ENCODE measurements at regions not wholly inside any gene's neighbourhood (a gene's known extent, or its start where the extent isn't known, plus 50 kb on each side); places are given as distances from the start of the nearest gene placed in this dataset.

GRCh38 chr7:52261057-52261456 is 774.4 kb upstream of the POM121L12 start:
- Histone ChIP-seq H3K79me2 (ENCODE audit: control insufficient read depth in 1 of 2, insufficient read depth in 2 of 2, low read length in 2 of 2) (no peaks in the 10 kb centered on the region), H2AFZ (ENCODE audit: low read length) (no peak overlapping the region), H3K18ac (ENCODE audit: extremely low read depth, low read length) (no peak overlapping the region), H3K4ac (replicated peaks; ENCODE audit: insufficient read length, low read depth, low read length) (no peak overlapping the region), H2BK120ac (replicated peaks; ENCODE audit: low read depth, low read length) (no peak overlapping the region), H3K23me2 (ENCODE audit: low read depth, low read length) (no peaks in the 10 kb centered on the region), H4K5ac (ENCODE audit: insufficient read length, low read depth, low read length) (no peak overlapping the region), H2BK20ac (ENCODE audit: low read length) (no peak overlapping the region), H3K79me1 (ENCODE audit: low read depth, low read length) (no peaks in the 10 kb centered on the region), H3K14ac (ENCODE audit: insufficient read length) (no peak overlapping the region), H4K8ac (ENCODE audit: extremely low read depth, insufficient read depth, low read length) (no peak overlapping the region), H3K9me3 (ENCODE audit: insufficient read depth in 2 of 2, low read depth in 1 of 2, low read length in 1 of 2) (peaks cover 0 to 3% of the 10 kb centered on the region in 2 experiments; a peak in 1 of 4 replicates), H3K23ac (ENCODE audit: insufficient read length) (no peak overlapping the region), H2AK5ac (ENCODE audit: low read depth, low read length) (no peak overlapping the region), H3K4me2 (ENCODE audit: insufficient read depth in 1 of 2, low read depth in 2 of 2, low read length in 2 of 2) (no peak overlapping the region), H4K20me1 (replicated peaks in 1 of 2; ENCODE audit: control insufficient read depth in 1 of 2, insufficient read depth in 2 of 2, low read length in 2 of 2) (no peaks in the 10 kb centered on the region), H2BK12ac (ENCODE audit: low read depth, low read length) (no peak overlapping the region), H3K4me3 (ENCODE audit: extremely low read depth in 1 of 4, insufficient read depth in 2 of 4, low read depth in 3 of 4, low read length in 4 of 4) (no peak overlapping the region), H3K56ac (replicated peaks; ENCODE audit: insufficient read length, low read depth, low read length) (no peak overlapping the region), H3K36me3 (ENCODE audit: control insufficient read depth in 2 of 4, insufficient read depth in 4 of 4, low read length in 3 of 4) (no peaks in the 10 kb centered on the region), H3K27me3 (replicated peaks in 1 of 4; ENCODE audit: control insufficient read depth in 3 of 4, extremely low read depth in 1 of 4, insufficient read depth in 3 of 4, low read length in 3 of 4) (no peaks in the 10 kb centered on the region), H3K27ac (ENCODE audit: low read depth, low read length) (no peak overlapping the region), H3K4me1 (replicated peaks in 1 of 4; ENCODE audit: control insufficient read depth in 3 of 4, insufficient read depth in 4 of 4, low read length in 3 of 4) (no peaks in the 10 kb centered on the region), H2BK15ac (ENCODE audit: low read length) (no peak overlapping the region), H3K9ac (replicated peaks in 1 of 4; ENCODE audit: extremely low read depth in 1 of 4, low read depth in 3 of 4, low read length in 3 of 4) (no peak overlapping the region), H2BK5ac (ENCODE audit: low read depth, low read length) (no peak overlapping the region), H4K91ac (replicated peaks; ENCODE audit: insufficient read length, low read length) (no peak overlapping the region)
- POLR2A ChIA-PET (ENCODE audit: partially characterized antibody), result no interaction called here
- 83% methylated on average over 6 of the region's 6 CpGs; no CpG with 5 or more reads in 1 of the 2 experiments for WGBS, 2 experiments (ENCODE audit: extremely low coverage in 1 of 2, insufficient coverage in 1 of 2, insufficient read length in 1 of 2, insufficient replicate concordance in 2 of 2, low coverage in 1 of 2, low lambda C conversion rate in 2 of 2, missing lambda C conversion rate in 1 of 2)
- no peak for FAIRE-seq
- CTCF ChIA-PET (ENCODE audit: partially characterized antibody), result interaction anchor here (0.7 to 2.3 kb wide), 7 partner anchors 89 to 829 kb away, joined by 3 to 8 read pairs (median 3); no protein-coding TSS in a partner anchor
- DNase-seq (ENCODE audit: low read depth in 1 of 2, low spot score in 2 of 2), result no peak
- TF ChIP-seq CHD7 (IDR thresholded peaks at IDR 0.05; ENCODE audit: insufficient replicate concordance, low read length), result no peak

All from H1 (cell line).